Epithelial cell of proximal tubule (primary cell): ENCODE measurements at regions not wholly inside any gene's neighbourhood (a gene's known extent, or its start where the extent isn't known, plus 50 kb on each side); places are given as distances from the start of the nearest gene placed in this dataset.

Experiments
- DNase-seq: peaks from one replicate; pipeline ENCODE4 v3.0.0-alpha.2; 2011; ENCODE audit warnings: low read depth
- H3K4me3 ChIP-seq: 2 replicates; pipeline ENCODE4 v1.5.1; 2011; ENCODE audit warnings: low read depth, mild to moderate bottlenecking, low read length
- CTCF ChIP-seq: conservative IDR thresholded peaks from 2 replicates; pipeline ENCODE4 v1.5.1; 2012; ENCODE audit warnings: low read depth, mild to moderate bottlenecking, low read length

- no peak for DNase-seq
- H3K4me3 ChIP-seq: no peak overlapping the region
- TF ChIP-seq CTCF: no peak
Measured at GRCh38 chr2:175476948-175477347, 295.4 kb upstream of the ATP5MC3 start.

- no peak overlapping the region for H3K4me3 ChIP-seq
- no peak for DNase-seq
- TF ChIP-seq CTCF: no peak
Measured at GRCh38 chr2:175476374-175476773, 294.9 kb upstream of the ATP5MC3 start.

GRCh38 chr2:175475130-175475529 lies 293.6 kb upstream of the ATP5MC3 start:
- no peak for TF ChIP-seq CTCF
- H3K4me3 ChIP-seq: no peak overlapping the region
- DNase-seq: no peak

GRCh38 chr2:175468431-175469098 lies 287.1 kb upstream of the ATP5MC3 start:
- no peak overlapping the region for H3K4me3 ChIP-seq
- no peak for DNase-seq

GRCh38 chr2:175465101-175465500 lies 283.6 kb upstream of the ATP5MC3 start:
- no peak for DNase-seq
- no peak for TF ChIP-seq CTCF
- no peak overlapping the region for H3K4me3 ChIP-seq

More at GRCh38 chr2:175468431-175469098, 287.1 kb upstream of the ATP5MC3 start:
- TF ChIP-seq CTCF: no peak

GRCh38 chr2:175464311-175464670 lies 282.8 kb upstream of the ATP5MC3 start:
- DNase-seq: no peak
- no peak overlapping the region for H3K4me3 ChIP-seq
- TF ChIP-seq CTCF: no peak

GRCh38 chr2:175463589-175464310 lies 282.2 kb upstream of the ATP5MC3 start:
- TF ChIP-seq CTCF: no peak
- no peak overlapping the region for H3K4me3 ChIP-seq
- no peak for DNase-seq
